SJCRH30 (cell line): ENCODE measurements at regions not wholly inside any gene's neighbourhood (a gene's known extent, or its start where the extent isn't known, plus 50 kb on each side); places are given as distances from the start of the nearest gene placed in this dataset.
A peak's percentile ranks its signal among the peaks of the same experiment; 100 is the strongest.
"Not testable (repeated sequence)": the region's sequence is repeated elsewhere in the genome, so short reads cannot be mapped to it uniquely, and the experiment has no call there.

Source experiments
- DNase-seq, 2 experiments: peaks; one replicate each; pipeline ENCODE4 v3.0.0-alpha.2; 2015 to 2020
- H3K27ac ChIP-seq: fragments of 250-450 bp; sonication (Bioruptor Pico); 2 replicates; pipeline ENCODE4 v1.5.1; 2020; ENCODE audit warnings: mild to moderate bottlenecking, moderate library complexity
- H3K27me3 ChIP-seq: fragments of 250-450 bp; sonication (Bioruptor Pico); 2 replicates; pipeline ENCODE4 v1.5.1; 2020; ENCODE audit warnings: mild to moderate bottlenecking, moderate library complexity
- H3K36me3 ChIP-seq: fragments of 250-450 bp; sonication (Bioruptor Pico); 2 replicates; pipeline ENCODE4 v1.5.1; 2020; ENCODE audit warnings: mild to moderate bottlenecking, moderate library complexity
- H3K4me1 ChIP-seq: fragments of 250-450 bp; sonication (Bioruptor Pico); 2 replicates; pipeline ENCODE4 v1.5.1; 2020; ENCODE audit warnings: mild to moderate bottlenecking, moderate library complexity
- H3K4me3 ChIP-seq: fragments of 250-450 bp; sonication (Bioruptor Pico); 2 replicates; pipeline ENCODE4 v1.5.1; 2020; ENCODE audit warnings: mild to moderate bottlenecking, moderate library complexity
- H3K9me3 ChIP-seq: fragments of 250-450 bp; sonication (Bioruptor Pico); replicated peaks from 2 replicates; pipeline ENCODE4 v1.5.1; 2020; ENCODE audit warnings: mild to moderate bottlenecking, moderate library complexity

DNA sequence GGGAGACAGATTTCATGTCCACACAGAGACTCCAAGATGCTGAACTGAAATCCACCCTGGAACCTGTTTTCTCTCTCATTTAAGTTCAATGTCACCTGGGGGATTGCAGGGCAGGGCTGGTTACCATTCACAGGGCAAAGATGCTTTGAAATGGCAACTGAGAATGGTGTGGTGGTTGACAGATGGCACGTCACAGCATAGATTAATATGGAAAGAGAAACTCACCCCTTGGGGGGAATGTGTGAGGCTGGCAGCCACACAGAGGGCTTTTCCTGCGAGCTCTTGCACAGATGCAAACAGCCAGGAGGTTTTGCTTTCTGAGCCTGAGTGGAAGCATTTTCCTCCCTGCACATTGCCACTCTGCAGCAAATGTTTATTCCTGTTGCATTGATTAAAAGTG, 167.3 kb upstream of the OSBPL11 start:
- not testable (repeated sequence) for DNase-seq, H3K4me1 ChIP-seq

DNA sequence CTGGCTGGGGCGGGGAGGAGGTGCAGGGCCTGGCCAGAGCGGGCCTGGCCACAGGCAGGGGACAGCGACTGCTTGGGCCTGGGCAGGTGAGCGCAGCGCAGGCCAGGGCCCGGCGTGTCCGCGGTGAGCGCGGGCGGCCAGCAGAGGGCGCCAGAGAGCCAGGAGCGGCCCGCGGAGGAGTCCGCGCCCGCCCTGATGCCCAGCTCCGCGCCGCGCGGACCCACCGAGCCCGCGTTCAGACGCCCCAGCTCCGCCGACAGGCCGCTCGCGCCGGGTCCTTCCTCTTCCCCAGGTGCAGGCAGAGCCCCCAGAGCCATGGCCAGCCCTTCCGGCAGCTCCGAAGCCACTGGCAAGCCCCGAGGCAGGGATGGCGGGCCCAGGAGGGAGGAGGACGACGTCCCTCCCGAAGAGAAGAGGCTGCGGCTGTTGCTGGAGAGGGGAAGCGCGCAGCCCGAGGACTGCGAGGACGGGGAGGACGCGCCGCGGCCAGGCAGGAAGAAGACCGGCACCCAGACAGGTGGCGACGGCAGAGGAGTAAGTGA, 171.1 kb upstream of the OSBPL11 start:
- not testable (repeated sequence) for H3K27ac ChIP-seq, H3K9me3 ChIP-seq, H3K36me3 ChIP-seq, H3K4me1 ChIP-seq, H3K27me3 ChIP-seq
- peak overlapping the region; percentile 40; the same call in 1 of the 2 replicates for H3K4me3 ChIP-seq
- DNase-seq, result peak; percentile 47 to 66

More for the DNA sequence above, 167.3 kb upstream of the OSBPL11 start:
- not testable (repeated sequence) for H3K27me3 ChIP-seq, H3K27ac ChIP-seq, H3K9me3 ChIP-seq, H3K36me3 ChIP-seq, H3K4me3 ChIP-seq

DNA sequence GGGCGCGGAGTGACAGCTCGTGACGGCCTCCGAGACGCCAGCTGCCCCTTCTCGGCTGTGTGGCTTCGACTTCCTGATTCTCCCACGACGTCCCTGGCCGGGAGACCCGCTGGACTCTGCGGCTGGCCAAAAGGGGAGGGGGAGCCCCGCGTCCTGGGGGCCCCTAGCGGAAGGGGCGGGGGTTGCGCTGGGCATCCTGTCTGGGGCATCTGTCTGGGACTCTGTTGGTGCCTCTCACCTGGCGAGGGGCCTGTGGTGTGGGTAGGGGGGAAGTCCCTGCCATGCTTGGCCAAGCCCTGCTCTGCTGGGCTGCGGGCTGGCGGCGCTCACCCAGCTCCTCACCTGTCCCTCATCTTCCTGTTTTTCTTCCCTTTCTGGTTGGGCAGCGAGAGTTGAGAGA, 171.6 kb upstream of the OSBPL11 start:
- not testable (repeated sequence) for H3K27ac ChIP-seq, H3K4me3 ChIP-seq, H3K9me3 ChIP-seq, H3K27me3 ChIP-seq, H3K36me3 ChIP-seq, H3K4me1 ChIP-seq, DNase-seq

DNA sequence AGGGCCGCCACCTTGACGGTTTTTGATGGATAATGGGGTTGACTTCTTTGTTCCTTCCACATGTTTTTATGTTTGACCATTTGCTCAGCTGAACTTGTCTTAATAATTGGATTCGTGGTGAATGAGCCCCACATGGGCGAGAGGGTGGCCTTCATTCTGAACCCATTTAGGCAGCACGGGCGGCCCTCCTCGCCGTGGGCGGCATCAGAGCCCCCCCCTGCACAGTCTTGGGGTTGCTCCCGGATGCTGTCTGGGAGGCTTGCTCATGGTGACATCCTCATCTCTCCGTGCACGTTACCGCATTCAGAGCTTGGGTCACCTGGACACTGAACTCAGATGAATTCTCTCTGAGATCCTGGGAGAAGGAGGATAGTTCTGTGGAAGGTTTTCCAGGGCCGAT, 172.3 kb upstream of the OSBPL11 start:
- H3K4me3 ChIP-seq, result no peak overlapping the region
- no peak overlapping the region for H3K27ac ChIP-seq
- no peaks in the 10 kb centered on the region for H3K27me3 ChIP-seq
- H3K36me3 ChIP-seq, result no peaks in the 10 kb centered on the region
- H3K4me1 ChIP-seq, result no peaks in the 10 kb centered on the region
- DNase-seq, result no peak
- H3K9me3 ChIP-seq, result no peaks in the 10 kb centered on the region

DNA sequence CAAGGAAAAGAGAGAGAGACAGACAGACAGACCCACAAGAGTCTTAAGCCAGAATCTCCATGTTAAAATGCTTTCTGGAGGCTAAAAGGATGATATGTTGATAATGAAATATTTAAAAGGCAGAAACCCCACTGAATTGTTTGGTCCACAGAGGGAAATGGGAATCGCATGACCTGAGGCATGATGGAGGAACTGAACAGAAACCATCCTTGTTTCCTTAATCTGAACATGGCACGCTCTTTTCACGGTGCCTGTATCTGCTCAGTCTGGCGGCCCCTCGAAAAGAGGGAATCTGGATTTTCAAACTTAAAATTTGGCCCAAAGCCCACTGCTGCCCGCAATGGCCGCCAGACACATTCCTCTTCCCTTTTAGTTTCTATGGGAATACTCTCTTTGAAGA, 173.5 kb upstream of the OSBPL11 start:
- H3K27me3 ChIP-seq, H3K9me3 ChIP-seq, H3K27ac ChIP-seq, H3K4me1 ChIP-seq, H3K36me3 ChIP-seq, H3K4me3 ChIP-seq, DNase-seq: not testable (repeated sequence)

DNA sequence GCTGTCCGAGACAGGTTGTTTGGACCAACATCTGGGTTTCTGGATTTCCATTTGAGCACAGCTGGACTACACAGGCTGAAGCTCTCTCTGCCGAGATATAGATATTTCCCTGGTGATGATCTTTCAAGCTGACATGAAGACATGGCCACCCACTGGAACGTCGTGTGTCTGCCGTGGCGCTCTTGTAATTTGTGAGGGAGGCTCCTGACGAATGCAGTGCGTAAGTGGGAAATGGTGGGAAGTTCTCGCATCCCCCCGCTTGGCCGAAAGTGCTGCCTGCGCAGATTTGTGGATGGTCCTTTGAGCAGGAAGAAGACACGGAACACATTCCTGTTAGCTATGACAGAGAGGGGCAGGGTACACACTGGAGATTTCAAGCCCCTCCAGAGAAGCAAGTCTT, 176.2 kb upstream of the OSBPL11 start:
- not testable (repeated sequence) for H3K9me3 ChIP-seq, H3K36me3 ChIP-seq, H3K4me1 ChIP-seq, H3K4me3 ChIP-seq, H3K27ac ChIP-seq, H3K27me3 ChIP-seq, DNase-seq

DNA sequence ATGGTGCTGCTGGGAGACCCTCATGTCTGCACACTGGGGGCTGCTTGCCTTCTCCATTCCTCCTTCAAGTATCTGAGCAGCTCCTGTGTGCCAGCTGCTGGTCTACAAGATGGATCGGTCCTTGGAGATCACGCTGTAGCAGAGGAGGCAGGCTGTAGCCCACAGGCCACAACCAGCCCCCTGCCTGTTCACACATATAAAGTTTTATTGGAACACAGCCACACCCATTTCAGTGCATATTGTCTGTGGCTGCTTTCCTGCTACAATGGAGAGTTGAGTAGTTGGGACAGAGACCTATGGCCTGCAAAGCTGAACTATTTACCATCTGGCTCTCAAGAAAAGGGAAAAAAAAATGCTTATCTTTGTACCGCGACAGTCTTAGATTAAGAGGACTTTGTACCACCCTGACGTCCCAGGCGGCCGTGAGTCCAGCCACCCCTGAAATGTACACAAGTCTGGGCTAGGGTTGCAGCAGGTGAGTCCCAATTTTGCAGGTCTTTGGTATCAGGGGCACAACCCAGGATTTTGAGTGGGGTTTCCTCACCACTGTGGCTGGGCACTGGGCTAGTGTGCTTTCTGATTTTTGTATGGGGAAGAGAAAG, 179.2 kb upstream of the OSBPL11 start:
- H3K4me1 ChIP-seq, H3K4me3 ChIP-seq, H3K27me3 ChIP-seq, H3K36me3 ChIP-seq, DNase-seq, H3K27ac ChIP-seq, H3K9me3 ChIP-seq: not testable (repeated sequence)

DNA sequence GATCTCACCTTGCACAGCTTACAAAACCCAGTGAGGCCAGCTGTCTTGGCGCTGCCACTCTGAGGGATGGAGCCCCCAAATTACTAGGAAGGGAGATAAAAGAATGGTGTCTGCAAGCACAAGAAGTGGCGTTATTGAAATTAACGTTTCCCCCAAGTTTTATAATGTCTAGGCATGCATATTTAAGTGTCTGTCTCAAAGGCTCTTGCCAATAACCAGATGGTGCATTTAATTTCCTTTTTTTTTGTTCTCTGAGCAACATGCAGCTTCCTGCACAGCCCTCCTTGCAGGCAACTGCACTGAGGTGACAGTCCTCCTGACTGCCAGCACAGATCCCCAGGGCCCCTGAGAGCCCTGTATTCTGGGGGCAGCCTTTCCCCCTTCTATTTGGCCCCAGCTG, 179.8 kb upstream of the OSBPL11 start:
- not testable (repeated sequence) for H3K4me3 ChIP-seq, H3K27ac ChIP-seq, H3K36me3 ChIP-seq, DNase-seq, H3K4me1 ChIP-seq, H3K9me3 ChIP-seq, H3K27me3 ChIP-seq

DNA sequence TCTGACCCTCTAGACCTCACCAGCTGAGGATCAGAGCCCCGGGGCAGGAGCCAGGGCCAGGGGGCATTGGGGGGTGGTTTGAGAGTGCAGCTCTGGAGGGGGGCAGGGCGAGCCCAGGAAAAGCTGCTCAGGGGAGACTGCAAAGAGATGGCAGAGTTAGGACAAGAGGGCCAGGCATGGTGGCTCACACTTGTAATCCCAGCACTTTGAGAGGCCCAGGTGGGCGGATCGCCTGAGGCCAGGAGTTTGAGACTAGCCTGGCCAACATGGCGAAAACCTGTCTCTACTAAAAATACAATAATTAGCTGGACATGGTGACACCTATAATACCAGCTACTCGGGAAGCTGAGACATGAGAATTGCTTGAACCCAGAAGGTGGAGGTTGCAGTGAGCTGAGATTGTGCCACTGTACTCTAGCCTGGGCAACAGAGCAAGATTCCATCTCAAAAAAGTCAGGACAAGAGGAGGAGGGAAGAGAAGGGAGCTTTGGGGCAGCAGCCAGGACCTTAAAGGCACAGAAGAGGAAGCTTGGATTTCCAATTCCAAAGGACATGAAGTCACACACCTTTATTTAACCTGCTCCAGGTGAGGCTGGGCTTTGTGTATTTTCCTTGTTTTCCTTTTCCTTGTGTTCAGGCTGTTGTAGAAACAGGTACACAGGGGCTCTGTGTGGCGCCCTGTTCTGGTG, 180.5 kb upstream of the OSBPL11 start:
- H3K36me3 ChIP-seq, DNase-seq, H3K9me3 ChIP-seq, H3K4me3 ChIP-seq, H3K27ac ChIP-seq, H3K27me3 ChIP-seq, H3K4me1 ChIP-seq: not testable (repeated sequence)

DNA sequence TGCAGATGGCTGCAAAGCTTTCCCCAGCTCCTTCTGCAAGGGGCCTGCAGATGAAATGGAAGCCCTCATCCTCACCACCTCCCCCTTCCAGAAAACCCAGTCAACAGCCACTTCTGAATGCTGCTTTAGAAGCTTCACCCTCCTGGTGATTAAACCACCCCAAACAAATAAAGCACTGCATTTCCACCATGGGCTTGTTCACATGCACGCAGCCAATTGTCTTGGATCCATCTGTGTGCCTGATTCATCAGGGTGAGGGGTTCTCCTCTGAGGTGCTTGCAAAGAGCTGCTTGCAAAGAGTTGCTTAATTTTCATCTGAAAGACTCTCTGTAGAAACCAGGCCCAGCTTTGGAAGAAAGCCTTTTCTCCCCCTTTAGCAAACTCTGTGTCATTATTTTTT, 184.0 kb upstream of the OSBPL11 start:
- not testable (repeated sequence) for DNase-seq, H3K27ac ChIP-seq, H3K27me3 ChIP-seq, H3K36me3 ChIP-seq, H3K9me3 ChIP-seq, H3K4me3 ChIP-seq, H3K4me1 ChIP-seq

DNA sequence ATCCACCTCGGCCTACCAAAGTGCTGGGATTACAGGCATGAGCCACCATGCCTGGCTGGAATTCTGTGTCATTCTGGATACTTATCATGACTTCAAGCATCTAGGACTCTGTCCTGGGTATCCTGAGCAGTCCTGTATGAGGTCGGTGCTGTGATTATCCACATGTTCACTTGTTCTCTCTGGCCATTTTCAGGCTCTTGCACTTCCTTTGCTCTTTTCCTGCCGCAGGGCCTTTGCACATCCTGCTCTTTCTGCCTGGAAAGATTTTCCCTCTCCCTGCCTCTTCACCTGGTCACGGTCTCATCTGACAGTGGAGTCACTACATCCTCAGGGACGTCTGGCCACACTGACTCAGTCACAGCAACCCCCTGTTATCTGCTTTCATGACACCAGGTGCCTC, 184.6 kb upstream of the OSBPL11 start:
- not testable (repeated sequence) for H3K9me3 ChIP-seq, H3K36me3 ChIP-seq, H3K27me3 ChIP-seq, H3K4me1 ChIP-seq, H3K4me3 ChIP-seq, H3K27ac ChIP-seq, DNase-seq

DNA sequence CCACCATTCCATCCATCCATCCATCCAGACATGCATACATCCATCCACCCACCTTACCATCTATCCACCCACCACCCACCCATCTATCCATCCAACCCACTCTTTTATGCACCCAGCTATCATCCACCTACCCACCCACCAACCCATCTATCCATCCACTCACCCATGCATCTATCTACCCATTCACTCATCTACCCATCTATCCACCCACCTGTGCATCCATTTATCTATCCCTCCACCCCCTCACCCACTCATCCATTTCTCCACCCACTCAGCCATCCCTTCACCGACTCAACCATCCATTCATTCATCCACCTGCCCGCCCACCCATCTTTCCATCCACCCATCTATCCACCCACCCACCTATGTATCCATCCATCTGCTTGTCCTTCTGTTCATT, 186.4 kb upstream of the OSBPL11 start:
- H3K4me3 ChIP-seq, H3K27me3 ChIP-seq, H3K36me3 ChIP-seq, DNase-seq, H3K9me3 ChIP-seq, H3K4me1 ChIP-seq, H3K27ac ChIP-seq: not testable (repeated sequence)

DNA sequence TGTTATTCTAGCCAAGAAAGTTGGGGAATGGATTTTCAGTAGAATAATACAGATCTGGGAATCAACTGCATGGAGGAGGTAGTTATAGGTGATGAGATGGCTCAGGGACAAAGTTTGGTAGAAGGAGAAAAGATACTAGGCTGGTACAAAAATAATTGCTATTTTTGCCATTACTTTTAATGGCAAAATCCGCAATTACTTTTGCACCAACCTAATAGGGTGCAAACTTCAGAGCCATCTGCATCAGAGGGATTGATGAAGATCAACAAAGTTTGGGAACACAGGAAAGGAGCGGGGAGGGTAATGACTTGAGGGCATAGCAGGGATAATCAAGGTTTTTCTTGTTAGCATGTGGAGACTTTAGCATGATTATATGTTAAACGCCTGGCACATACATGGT, 178.7 kb upstream of the ROPN1B start:
- H3K36me3 ChIP-seq, H3K4me3 ChIP-seq, H3K27ac ChIP-seq, H3K27me3 ChIP-seq, DNase-seq, H3K4me1 ChIP-seq, H3K9me3 ChIP-seq: not testable (repeated sequence)

DNA sequence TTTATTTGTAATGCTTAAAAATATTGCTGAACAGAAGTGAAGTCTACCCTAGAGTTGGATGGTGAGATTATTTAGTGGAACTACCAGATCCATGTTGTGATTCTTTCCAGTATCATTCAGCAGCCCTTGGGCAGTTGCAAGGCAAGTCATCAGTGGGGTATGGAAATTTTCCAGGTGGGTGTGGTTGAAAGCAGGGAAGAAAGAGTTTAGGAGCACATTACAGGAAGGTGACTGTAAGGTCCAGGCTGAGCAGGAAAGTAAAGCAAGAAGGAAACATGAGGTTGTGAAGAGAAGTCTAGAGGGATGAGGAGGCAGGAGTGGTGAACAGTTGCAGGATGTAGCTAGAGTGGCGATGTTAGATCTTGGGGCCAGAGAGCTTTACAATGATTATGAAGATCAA, 178.0 kb upstream of the ROPN1B start:
- not testable (repeated sequence) for H3K4me1 ChIP-seq

DNA sequence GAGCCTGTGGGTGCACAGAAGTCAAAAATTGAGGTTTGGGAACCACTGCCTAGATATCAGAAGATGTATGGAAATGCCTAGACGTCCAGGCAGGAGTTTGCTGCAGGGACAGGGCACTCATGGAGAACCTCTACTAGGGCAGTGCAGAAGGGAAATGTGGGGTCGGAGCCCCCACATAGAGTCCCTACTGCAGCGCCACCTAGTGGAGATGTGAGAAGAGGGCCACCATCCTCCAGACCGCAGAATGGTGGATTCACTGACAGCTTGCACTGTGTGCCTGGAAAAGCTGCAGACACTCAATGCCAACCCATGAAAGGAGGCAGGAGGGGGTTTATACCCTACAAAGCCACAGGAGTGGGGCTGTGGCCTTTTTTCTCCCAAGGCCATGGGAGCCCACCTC, 159.0 kb upstream of the ROPN1B start:
- DNase-seq, H3K27me3 ChIP-seq, H3K36me3 ChIP-seq, H3K4me1 ChIP-seq, H3K27ac ChIP-seq, H3K4me3 ChIP-seq, H3K9me3 ChIP-seq: not testable (repeated sequence)

More for the DNA sequence above, 178.0 kb upstream of the ROPN1B start:
- H3K27me3 ChIP-seq, DNase-seq, H3K27ac ChIP-seq, H3K4me3 ChIP-seq, H3K36me3 ChIP-seq, H3K9me3 ChIP-seq: not testable (repeated sequence)

DNA sequence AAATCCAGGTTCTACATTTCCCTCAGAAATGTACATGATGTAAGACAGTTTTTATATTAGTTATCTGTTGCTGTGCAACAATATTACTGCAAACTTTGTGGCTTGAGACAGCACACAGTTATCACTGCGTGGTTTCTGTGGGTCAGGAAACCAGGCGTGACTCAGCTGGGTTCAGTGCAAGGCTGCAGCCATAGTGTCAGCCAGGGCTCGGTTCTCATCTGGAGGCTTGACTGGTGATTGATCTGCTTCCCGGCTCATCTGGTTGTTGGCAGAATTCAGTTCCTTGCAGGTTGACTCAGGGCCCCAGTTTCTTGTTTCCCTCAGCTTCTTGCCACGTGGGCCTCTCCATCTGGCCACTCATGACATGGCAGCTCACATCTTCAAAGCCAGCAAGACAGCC, 146.8 kb upstream of the ROPN1B start:
- peak; percentile 8 to 11 for DNase-seq

More for the DNA sequence above, 146.8 kb upstream of the ROPN1B start:
- H3K27me3 ChIP-seq, H3K36me3 ChIP-seq, H3K27ac ChIP-seq, H3K9me3 ChIP-seq, H3K4me1 ChIP-seq, H3K4me3 ChIP-seq: not testable (repeated sequence)
